ENCODE measurements at regions not wholly inside any gene's neighbourhood (a gene's known extent, or its start where the extent isn't known, plus 50 kb on each side); places are given as distances from the start of the nearest gene placed in this dataset.

DNA sequence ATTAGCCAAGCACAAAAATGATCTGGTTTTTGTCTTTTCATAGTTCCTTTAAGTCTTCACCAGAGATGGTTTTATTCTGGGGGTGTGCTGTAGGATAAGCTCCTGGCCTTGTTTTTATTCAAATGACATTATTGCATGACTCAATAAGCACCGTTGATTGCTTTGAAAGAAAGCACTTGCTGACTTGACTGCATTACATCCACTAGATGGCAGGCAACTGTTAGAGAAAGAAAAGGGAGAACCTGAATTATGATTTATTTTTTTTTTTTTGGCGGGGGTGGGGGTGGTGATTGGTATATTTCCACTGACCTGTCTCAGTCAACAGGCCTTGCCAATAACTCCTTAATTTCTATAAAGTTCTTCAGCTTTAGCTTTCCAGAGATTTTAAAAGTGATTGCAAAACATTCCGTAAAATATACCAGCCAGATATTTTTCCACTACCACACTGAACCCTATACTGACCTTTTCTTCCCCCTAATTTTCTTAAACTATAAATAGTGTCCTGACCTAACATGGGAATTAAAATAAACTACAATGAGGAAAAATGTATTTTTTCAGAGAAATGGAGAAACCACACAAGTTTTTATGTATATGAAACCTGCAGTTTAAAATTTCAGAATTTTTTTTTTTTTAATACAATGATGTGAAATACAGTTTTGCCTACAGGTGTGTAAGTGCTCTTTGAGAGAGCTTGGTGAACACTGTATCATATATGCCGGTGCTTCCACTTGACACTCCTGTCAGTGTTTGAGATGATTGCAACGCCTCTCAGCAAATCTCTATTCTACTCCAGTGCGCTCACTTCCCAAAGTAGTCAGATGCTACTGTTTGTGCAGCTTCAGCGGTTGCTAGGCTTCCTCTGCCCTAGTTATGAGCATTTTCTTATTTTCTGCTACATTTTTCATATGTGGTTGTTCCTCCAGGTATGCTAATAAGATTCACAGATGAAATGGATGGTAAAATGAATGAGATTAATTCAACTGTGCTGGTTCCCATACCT lies 274.3 kb downstream of the CD109 start:
- DNase-seq, result no peak
- intact Hi-C loops (cut with micrococcal nuclease), result no loop called here
- Histone ChIP-seq H3K79me2 (ENCODE audit: control insufficient read depth, insufficient read depth, low read length) (no peaks in the 10 kb centered on the region), H3K4me1 (ENCODE audit: control insufficient read depth in 2 of 2, insufficient read depth in 2 of 2, low read length in 2 of 2) (no peaks in the 10 kb centered on the region), H3K4me2 (replicated peaks; ENCODE audit: low read depth, low read length, poor library complexity, severe bottlenecking) (no peak overlapping the region), H2AFZ (ENCODE audit: insufficient read depth, low read depth, low read length, poor library complexity, severe bottlenecking) (no peak overlapping the region), H3K9me3 (ENCODE audit: control extremely low read depth in 1 of 3, control insufficient read depth in 2 of 3, insufficient read depth in 1 of 3, low read length in 2 of 3) (peaks cover 0 to 4% (median under 1%) of the 10 kb centered on the region in 3 donors), H3K36me3 (replicated peaks in 1 of 2; ENCODE audit: control extremely low read depth in 1 of 2, control insufficient read depth in 1 of 2, extremely low read depth in 1 of 2, insufficient read depth in 2 of 2, low read length in 1 of 2) (no peaks in the 10 kb centered on the region), H3K27me3 (replicated peaks in 1 of 4; ENCODE audit: control extremely low read depth in 1 of 4, control insufficient read depth in 3 of 4, insufficient read depth in 4 of 4, low read length in 3 of 4) (no peaks in the 10 kb centered on the region), H4K20me1 (ENCODE audit: control insufficient read depth, insufficient read depth, low read length, poor library complexity, severe bottlenecking) (no peaks in the 10 kb centered on the region), H3K9ac (ENCODE audit: low read length) (no peak overlapping the region), H3K27ac (ENCODE audit: low read length in 2 of 2) (no peak overlapping the region), H3K4me3 (ENCODE audit: control extremely low read depth in 1 of 5, extremely low read depth in 1 of 5, insufficient read depth in 1 of 5, low read depth in 2 of 5, low read length in 4 of 5) (no peak overlapping the region)
- Mint-ChIP-seq H3K4me1 (no peaks in the 10 kb centered on the region), H3K27me3 (no peaks in the 10 kb centered on the region), H3K9me3 (ENCODE audit: insufficient read depth) (no peaks in the 10 kb centered on the region), H3K27ac (no peak overlapping the region), H3K4me3 (no peak overlapping the region)
- no peak for ATAC-seq (ENCODE audit: low read depth)
- TF ChIP-seq EZH2 (IDR thresholded peaks at IDR 0.05; ENCODE audit: borderline replicate concordance, insufficient read depth, low read depth, low read length, poor library complexity, severe bottlenecking), result no peak
- no peak for TF ChIP-seq CTCF (IDR thresholded peaks at IDR 0.05)
- WGBS (ENCODE audit: insufficient coverage), result 90% methylated on average over 4 of the region's 7 CpGs
- CTCF ChIA-PET, result interaction anchor here (1.0 to 2.8 kb wide), 2 partner anchors 1235 to 1239 kb away, joined by 3 to 11 read pairs; partner anchors contain the start of gene COL12A1
- POLR2A ChIA-PET, result no interaction called here

DNA sequence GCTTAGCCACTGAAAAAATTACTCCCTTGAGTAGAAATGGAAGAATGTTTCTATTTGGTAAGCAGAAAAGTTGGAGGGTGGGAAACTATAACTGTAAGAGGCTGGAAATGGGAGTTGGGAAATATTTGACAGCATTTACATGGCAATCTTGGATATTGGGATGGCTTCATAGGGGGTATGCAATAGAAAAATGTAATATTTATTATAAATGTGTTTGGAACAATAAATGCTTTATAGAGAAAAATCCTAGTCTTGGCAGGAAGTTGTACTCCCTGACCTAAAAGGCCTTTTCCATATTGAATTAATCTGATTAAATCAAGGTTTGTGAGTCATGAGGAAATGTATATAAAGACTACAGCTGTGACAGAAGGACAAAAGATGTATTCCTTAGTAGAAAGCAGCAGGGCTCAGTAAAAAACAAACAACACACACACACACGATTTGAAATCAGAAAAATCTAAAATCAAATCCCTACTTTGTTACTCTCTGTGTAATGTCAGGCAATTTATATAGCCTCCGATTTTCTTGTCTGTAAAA lies 272.3 kb downstream of the CD109 start:
- Histone ChIP-seq H3K79me2 (ENCODE audit: control insufficient read depth, insufficient read depth, low read length) (no peaks in the 10 kb centered on the region), H3K4me3 (ENCODE audit: control extremely low read depth in 1 of 5, extremely low read depth in 1 of 5, insufficient read depth in 1 of 5, low read depth in 2 of 5, low read length in 4 of 5) (no peak overlapping the region), H3K27me3 (replicated peaks in 1 of 4; ENCODE audit: control extremely low read depth in 1 of 4, control insufficient read depth in 3 of 4, insufficient read depth in 4 of 4, low read length in 3 of 4) (no peaks in the 10 kb centered on the region), H3K4me2 (replicated peaks; ENCODE audit: low read depth, low read length, poor library complexity, severe bottlenecking) (no peak overlapping the region), H3K4me1 (ENCODE audit: control insufficient read depth in 2 of 2, insufficient read depth in 2 of 2, low read length in 2 of 2) (no peaks in the 10 kb centered on the region), H3K9ac (ENCODE audit: low read length) (no peak overlapping the region), H3K9me3 (ENCODE audit: control extremely low read depth in 1 of 3, control insufficient read depth in 2 of 3, insufficient read depth in 1 of 3, low read length in 2 of 3) (peaks cover 0 to 4% (median 0%) of the 10 kb centered on the region in 3 donors), H3K36me3 (replicated peaks in 1 of 2; ENCODE audit: control extremely low read depth in 1 of 2, control insufficient read depth in 1 of 2, extremely low read depth in 1 of 2, insufficient read depth in 2 of 2, low read length in 1 of 2) (no peaks in the 10 kb centered on the region), H3K27ac (ENCODE audit: low read length in 2 of 2) (no peak overlapping the region), H4K20me1 (ENCODE audit: control insufficient read depth, insufficient read depth, low read length, poor library complexity, severe bottlenecking) (no peaks in the 10 kb centered on the region), H2AFZ (ENCODE audit: insufficient read depth, low read depth, low read length, poor library complexity, severe bottlenecking) (no peak overlapping the region)
- WGBS (ENCODE audit: insufficient coverage), result no CpG with 5 or more reads among the region's 2 CpGs
- Mint-ChIP-seq H3K4me1 (no peaks in the 10 kb centered on the region), H3K27ac (no peak overlapping the region), H3K9me3 (ENCODE audit: insufficient read depth) (no peaks in the 10 kb centered on the region), H3K27me3 (no peaks in the 10 kb centered on the region), H3K4me3 (no peak overlapping the region)
- ATAC-seq (ENCODE audit: low read depth) (no peak), DNase-seq (no peak)
- intact Hi-C loops (cut with micrococcal nuclease), result no loop called here
- TF ChIP-seq CTCF (IDR thresholded peaks at IDR 0.05) (no peak), EZH2 (IDR thresholded peaks at IDR 0.05; ENCODE audit: borderline replicate concordance, insufficient read depth, low read depth, low read length, poor library complexity, severe bottlenecking) (no peak)
- CTCF ChIA-PET, result interaction anchor here (2.8 kb wide), 1 partner anchor 1241 kb away, joined by 11 read pairs; no protein-coding TSS in a partner anchor
- POLR2A ChIA-PET, result no interaction called here
